Stimulated activated CD8-positive, alpha-beta memory T cell treated with anti-CD3 and anti-CD28 coated beads, Interleukin-15, amount 100 ng/mL, for 48 hours (primary cell): ENCODE measurements at regions not wholly inside any gene's neighbourhood (a gene's known extent, or its start where the extent isn't known, plus 50 kb on each side); places are given as distances from the start of the nearest gene placed in this dataset.

ENCODE experiments used
- DNase-seq, 2 donors: peaks; one replicate each; pipeline ENCODE4 v3.0.0-alpha.2; 2020; ENCODE audit warnings: low read depth in 2 of 2

DNA sequence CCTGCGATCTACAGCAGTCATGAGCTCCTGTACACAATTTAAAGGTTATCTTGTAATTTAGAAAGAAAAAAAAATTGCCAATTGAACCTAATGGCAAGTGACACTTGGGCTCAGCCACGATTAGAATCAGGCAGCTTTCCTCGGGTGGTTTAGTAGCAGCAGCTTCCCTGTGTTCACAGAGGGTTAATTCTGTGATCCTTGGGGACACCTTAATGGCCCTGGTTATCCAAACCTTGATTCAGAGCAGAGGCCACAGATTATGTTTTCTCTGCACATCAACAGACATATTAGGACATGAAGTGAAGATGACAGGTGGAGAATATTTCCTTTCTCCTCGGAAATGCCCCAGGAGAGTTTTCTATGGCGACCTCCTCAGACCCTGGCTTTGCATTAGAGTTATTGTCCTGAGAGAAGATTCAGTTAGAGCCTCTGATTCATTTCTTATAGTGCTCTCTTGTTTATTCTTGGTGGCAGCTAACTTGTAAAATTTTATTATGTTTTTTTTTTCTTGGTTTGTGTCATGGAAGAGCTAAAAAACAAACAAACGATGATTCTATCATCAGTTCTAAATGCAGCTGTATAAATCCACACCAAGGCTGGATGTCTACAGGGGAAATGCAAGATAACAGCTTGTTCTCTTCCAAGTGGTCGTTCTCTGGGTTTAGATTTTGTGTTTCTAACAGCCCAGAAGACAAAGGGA, 351.2 kb upstream of the DYNLRB2 start:
- DNase-seq = no peak

- no peak for DNase-seq
Measured at GRCh38 chr16:80176114-80176513, 364.7 kb upstream of the DYNLRB2 start.

DNA sequence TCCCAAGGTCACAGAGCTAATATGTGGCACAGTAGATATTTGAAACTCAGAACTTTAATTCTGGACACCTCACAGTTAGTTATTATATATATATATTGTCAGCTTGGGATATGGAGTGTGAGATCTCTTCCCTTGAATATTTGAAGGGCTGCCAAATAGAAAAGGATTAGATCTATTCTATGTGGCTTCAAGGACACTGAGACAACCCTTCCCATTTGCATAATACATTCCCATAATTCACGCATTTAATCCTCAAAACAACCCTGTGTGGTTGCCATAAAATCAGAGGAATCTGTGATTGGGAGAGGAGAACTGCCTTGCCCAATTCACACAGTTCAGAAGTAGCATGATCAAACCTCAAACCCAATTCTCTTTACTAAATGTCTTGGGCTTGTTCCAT, 365.8 kb upstream of the DYNLRB2 start:
- DNase-seq = no peak

DNA sequence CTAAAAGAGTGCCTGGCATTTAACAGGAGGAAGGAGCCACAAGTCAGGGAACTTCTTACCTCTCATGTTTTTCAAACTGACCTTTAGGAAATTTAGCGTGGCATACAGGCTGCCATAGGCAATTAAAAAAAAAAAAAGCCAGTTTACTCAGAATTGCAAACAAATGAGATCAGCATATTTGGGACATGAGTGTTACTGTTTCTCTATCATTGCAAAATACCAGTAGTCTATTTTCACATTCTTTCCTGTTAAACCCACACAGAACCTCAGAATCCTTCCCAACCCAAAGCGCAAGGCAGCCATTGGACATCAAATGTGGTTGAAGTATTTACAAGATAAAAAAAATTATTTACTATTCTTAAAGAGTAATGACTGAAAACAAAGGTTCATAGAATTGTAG, 366.4 kb upstream of the DYNLRB2 start:
- no peak for DNase-seq

DNA sequence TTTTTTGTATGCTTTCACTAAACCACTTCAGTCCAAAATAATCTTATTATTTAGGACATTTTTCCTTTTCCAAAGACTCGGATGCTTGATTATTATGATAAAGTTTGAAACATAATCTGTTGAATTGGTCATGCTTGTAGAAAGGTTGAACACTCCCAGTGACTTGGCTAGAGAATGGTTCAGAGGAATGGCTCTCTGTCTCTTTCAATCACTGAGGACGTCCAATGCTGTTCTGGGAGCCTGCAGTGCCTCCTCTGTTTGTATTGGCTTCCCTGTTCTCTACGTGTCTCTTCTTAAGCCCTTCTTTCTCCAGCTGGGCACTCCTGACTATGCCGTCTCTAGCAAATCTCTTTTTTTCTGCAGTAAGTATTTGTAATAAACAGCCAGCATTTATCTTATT, 369.0 kb upstream of the DYNLRB2 start:
- no peak for DNase-seq

GRCh38 chr16:80171199-80171598, 369.6 kb upstream of the DYNLRB2 start:
- DNase-seq = no peak

DNA sequence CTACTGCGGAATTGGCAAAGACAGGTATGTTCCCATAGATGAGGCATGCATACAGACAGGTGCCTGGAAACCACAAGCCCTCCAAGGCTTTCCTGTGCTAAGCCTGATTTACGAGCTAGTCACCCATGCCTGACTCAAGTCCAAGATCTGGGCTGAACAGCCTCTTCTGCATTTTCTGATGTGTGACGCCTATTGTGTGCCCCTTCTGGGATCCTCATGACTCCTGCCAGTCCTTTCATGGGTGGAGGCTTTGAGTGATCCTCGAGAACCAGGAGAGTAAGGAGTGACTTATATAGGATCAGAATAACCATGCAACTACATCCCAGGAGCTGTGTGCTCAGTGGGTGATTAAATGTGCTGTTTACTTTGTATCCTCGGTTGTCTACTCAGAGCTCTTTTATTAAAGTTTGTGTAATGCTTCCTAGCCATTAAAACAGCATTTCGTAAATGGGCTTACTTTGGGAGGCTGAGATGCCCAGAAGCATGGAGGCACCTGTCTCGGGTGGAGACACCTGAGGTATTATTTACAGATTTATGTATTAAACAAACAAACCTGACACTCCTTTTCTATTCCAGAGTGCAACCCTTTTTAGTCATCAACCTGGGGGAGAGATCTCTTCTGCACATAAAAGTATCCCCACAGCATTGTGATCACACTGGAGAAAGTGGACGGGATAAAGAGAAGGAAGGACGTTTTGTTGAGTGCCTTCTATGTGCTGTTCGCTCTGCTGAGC, 373.0 kb upstream of the DYNLRB2 start:
- DNase-seq = no peak

DNA sequence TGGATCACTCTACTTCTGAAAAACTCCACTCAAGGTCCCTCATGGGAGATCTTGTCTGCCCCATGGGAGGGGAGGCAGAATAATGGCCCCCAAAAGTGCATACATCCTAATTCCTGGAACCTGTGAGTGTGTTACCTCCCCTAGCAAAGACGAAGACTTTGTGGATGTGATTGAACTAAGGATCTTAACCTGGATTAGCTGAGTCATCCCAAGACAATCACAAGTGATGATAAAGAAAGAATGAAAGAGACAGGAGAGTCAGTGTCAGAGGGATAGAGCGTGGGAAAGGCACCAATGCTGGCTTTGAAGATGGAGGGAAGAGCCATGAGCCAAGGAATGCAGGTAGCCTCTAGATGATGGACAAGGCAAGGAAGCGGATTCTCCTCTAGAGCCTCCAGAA, 374.7 kb upstream of the DYNLRB2 start:
- no peak for DNase-seq

DNA sequence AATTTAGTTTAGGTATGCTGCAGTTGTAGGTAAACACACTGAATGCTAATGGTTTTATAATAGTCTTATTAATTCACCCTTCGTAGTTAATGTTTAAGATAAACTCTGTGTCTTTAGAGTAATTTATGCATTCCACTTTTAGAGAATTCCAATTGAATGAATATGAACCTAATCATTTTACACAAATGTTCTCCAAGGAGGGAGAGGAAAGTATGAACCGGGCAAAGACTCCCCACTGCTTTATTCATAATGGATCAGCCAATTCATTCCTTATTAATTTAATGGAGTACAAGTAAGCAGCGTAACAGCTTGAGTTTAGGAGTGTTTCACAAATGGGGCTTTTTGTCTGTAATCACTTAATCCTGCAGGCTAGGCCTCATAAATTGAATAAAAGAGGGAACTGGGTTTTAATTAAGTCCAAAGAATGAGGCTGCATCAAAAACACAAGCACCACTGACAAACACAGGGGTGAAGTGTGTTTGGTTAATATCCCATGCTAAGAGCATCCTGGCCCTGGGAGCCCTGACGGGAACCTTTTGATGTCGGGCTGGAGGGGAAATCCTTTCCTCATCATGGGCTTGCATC, 375.7 kb upstream of the DYNLRB2 start:
- no peak for DNase-seq

DNA sequence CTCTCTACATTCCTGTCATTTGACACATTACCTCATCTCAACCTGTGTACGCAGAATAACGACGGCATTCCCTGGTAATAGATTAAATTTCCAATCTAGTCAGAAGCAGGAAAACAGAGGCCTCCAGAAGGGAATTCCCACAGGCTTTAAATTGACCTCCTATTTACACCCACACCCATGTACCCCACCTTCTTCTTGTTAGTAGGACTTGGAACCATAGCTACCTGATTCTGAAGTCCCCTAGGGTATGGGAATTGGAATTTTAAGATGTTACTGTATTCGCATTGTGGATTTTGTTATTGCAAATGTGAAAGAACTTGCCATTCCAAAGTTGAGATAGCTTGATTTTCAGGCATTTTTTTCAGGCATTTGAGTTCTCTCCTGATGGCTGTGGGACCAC, 377.5 kb upstream of the DYNLRB2 start:
- no peak for DNase-seq

DNA sequence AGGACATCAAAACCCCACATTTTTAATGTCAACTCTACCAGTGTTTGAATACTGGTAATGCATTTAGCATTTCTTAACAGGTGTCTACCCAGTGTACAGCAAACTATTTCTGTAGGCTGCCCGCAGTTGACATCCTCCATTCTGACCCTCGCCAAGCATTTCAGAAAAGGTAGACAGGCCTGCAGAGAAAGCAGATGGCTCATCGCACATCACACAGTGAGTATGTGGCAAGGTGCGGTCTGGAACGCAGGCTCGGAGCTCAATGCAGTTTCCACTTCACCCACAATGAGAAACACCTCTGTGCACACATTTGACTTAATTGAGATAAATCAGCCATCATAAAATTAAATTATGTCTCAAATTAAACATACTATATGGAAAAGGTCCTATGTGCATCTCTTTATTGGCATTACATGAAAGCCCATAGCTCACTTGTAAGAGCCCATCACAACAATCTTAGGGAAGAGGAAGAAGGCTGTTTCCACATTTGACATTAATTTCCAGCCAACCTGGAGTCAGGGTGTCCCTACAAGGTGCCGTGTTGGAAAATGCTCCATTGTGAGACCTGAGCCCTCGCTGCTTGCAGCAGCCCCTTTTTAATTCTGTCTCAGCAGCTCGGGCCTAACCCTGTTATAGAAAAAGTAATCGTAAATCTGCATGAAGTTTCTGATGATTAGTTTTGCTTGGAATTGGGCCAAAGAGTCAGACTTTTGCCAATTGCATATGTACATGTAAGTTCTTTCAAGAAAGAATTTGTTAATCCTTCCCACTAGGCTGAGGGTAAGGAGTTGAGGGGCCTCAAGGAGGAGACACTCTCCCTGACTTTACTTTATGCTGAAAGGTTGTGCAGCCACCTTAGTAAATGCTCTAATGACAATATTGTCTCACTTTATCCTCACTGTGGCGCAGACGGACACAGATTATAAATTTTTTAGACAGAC, 378.7 kb upstream of the DYNLRB2 start:
- no peak for DNase-seq

GRCh38 chr16:80158766-80159165, 382.0 kb upstream of the DYNLRB2 start:
- no peak for DNase-seq

GRCh38 chr16:80151722-80152111, 389.1 kb upstream of the DYNLRB2 start:
- no peak for DNase-seq

GRCh38 chr16:80150978-80151721, 389.6 kb upstream of the DYNLRB2 start:
- DNase-seq = no peak

DNA sequence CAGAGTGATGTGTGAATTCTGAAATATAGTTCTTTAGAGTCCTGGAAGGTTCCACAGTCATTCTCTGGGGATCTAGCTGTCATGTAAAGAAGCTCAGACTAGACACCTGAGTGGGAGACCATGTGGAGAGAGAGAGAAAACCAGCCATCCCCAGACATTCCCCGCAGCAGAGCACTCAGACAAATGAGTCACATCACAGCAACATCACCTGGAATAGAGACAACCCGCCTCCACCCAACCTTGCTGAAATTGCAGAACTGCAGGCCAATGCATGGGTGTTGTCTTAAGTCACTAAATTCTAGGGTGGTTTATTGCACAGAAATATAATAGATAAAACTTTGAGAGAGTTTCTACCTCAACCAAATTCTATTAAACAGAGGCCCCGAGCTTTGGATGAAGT, 392.0 kb upstream of the DYNLRB2 start:
- DNase-seq = no peak

DNA sequence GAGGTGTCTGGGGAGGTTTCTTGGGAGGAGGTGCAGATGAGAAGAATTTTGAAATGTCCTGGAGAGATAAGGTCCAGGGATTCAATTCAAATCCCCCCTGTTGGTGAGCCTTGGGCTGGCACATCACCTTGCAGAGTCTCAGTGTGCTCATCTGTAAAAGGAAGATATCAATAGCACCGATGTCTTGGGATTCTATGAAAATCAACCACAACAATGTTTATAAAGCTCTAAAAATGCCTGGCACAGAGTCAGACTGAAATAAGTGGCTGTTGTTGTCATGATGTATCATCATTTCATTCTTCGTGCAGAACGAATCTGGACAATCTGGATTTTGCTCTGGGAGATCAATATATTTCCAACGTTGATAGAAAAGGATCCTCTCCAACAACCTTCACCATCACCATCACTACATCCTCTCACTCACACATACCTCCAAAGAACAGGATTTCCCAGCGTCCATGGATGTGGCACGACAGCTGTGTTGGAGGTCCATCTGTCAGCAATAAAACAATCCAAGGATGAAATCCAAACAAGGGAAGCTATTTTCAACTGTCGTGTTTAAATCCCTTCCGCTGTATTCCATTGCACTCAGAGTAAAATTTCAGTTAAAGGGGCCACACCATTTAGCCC, 393.7 kb upstream of the DYNLRB2 start:
- no peak for DNase-seq

GRCh38 chr16:80144191-80144590, 396.6 kb upstream of the DYNLRB2 start:
- no peak for DNase-seq

- no peak for DNase-seq
Measured at GRCh38 chr16:80142940-80143339, 397.9 kb upstream of the DYNLRB2 start.

- DNase-seq = no peak
Measured at GRCh38 chr16:80142281-80142680, 398.5 kb upstream of the DYNLRB2 start.

GRCh38 chr16:80129791-80130190, 411.0 kb upstream of the DYNLRB2 start:
- DNase-seq = no peak

- DNase-seq = no peak
Measured at GRCh38 chr16:80125677-80126076, 415.1 kb upstream of the DYNLRB2 start.
